ENCODE measurements at regions not wholly inside any gene's neighbourhood (a gene's known extent, or its start where the extent isn't known, plus 50 kb on each side); places are given as distances from the start of the nearest gene placed in this dataset.

GRCh38 chr1:222283147-222283768 is 264.6 kb downstream of the HHIPL2 start:
- TF ChIP-seq, protein P1, sequence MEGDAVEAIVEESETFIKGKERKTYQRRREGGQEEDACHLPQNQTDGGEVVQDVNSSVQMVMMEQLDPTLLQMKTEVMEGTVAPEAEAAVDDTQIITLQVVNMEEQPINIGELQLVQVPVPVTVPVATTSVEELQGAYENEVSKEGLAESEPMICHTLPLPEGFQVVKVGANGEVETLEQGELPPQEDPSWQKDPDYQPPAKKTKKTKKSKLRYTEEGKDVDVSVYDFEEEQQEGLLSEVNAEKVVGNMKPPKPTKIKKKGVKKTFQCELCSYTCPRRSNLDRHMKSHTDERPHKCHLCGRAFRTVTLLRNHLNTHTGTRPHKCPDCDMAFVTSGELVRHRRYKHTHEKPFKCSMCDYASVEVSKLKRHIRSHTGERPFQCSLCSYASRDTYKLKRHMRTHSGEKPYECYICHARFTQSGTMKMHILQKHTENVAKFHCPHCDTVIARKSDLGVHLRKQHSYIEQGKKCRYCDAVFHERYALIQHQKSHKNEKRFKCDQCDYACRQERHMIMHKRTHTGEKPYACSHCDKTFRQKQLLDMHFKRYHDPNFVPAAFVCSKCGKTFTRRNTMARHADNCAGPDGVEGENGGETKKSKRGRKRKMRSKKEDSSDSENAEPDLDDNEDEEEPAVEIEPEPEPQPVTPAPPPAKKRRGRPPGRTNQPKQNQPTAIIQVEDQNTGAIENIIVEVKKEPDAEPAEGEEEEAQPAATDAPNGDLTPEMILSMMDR (IDR thresholded peaks at IDR 0.05) = no peak
- no peak for TF ChIP-seq POLR2A (IDR thresholded peaks at IDR 0.05)

Measured in prostate gland (tissue), 2 donors.